ENCODE measurements at regions not wholly inside any gene's neighbourhood (a gene's known extent, or its start where the extent isn't known, plus 50 kb on each side); places are given as distances from the start of the nearest gene placed in this dataset.

DNA sequence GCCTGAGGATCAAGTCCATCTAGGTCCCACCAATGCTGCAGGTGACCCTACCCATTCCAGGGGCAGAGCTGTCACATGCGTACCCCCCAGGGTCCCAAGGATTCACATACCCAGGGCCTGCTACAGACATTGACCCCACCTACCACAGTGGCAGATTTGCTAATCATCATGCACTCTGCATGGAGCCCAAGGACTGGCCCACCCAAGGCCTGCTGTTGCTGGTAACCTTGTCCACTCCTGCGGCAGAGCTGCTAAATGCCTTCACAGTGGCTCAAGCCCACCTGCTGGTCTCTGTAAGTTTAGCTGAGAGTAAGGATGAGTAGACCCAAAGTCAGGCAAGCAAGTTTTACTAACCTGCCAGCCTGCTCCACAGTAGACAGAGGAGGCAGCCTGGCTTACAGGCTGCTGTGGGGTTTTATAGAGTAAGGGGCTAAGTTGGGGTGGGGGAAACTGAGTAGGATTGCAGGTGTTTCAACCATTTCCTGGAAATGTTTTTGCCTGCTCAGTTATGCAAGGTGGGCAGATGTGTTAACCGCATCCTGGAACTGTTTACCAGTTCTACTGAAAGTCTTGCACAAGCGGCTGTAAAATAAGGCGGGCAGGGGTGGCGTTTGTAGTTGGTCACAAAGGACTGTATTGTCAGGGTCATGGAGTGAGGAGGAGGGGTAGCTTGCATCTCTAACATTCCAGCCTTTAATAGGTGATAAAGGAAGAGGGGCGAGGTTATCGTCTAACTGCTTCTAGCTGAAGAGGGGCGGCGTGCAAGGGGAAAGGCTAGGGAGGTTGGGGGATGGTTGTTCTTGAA is 2163.5 kb upstream of the WWC1 start:
- TF ChIP-seq EZH2 (IDR thresholded peaks at IDR 0.05) (no peak), POLR2AphosphoS5 (IDR thresholded peaks at IDR 0.05; ENCODE audit: borderline replicate concordance, low read depth, low read length) (no peak)
